ENCODE measurements at regions not wholly inside any gene's neighbourhood (a gene's known extent, or its start where the extent isn't known, plus 50 kb on each side); places are given as distances from the start of the nearest gene placed in this dataset.

DNA sequence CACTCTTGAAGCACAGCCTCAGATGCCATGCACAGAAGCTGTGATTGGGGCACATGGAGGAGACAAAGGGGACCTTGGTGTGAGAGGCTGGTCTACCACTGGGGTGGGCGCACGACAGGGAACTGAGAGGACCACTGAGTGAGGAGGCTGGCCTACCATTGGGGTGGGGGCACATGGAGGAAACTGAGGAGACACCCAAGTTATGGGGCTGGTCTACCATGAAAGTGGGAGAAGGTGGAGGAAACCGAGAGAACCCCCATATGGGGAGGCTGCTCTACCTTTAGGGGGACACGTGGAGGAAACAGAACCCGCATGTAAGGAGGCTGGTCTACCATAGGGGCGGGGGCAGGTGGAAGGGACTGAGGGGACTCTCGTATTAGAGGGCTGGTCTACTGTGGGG is 153.4 kb downstream of the FBLN2 start:
- H3K27me3 ChIP-seq = no peaks in the 10 kb centered on the region
- no peak for DNase-seq (ENCODE audit: low spot score in 2 of 2)
- intact Hi-C loops (cut with DNase I) = no loop called here
- no peak overlapping the region for H3K27ac ChIP-seq
- no peak overlapping the region for H3K4me3 ChIP-seq
- H3K9me3 ChIP-seq = no peaks in the 10 kb centered on the region
- H3K4me1 ChIP-seq = no peaks in the 10 kb centered on the region
- TF ChIP-seq, protein P1, sequence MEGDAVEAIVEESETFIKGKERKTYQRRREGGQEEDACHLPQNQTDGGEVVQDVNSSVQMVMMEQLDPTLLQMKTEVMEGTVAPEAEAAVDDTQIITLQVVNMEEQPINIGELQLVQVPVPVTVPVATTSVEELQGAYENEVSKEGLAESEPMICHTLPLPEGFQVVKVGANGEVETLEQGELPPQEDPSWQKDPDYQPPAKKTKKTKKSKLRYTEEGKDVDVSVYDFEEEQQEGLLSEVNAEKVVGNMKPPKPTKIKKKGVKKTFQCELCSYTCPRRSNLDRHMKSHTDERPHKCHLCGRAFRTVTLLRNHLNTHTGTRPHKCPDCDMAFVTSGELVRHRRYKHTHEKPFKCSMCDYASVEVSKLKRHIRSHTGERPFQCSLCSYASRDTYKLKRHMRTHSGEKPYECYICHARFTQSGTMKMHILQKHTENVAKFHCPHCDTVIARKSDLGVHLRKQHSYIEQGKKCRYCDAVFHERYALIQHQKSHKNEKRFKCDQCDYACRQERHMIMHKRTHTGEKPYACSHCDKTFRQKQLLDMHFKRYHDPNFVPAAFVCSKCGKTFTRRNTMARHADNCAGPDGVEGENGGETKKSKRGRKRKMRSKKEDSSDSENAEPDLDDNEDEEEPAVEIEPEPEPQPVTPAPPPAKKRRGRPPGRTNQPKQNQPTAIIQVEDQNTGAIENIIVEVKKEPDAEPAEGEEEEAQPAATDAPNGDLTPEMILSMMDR (IDR thresholded peaks at IDR 0.05) = no peak
- no peaks in the 10 kb centered on the region for H3K36me3 ChIP-seq

DNA sequence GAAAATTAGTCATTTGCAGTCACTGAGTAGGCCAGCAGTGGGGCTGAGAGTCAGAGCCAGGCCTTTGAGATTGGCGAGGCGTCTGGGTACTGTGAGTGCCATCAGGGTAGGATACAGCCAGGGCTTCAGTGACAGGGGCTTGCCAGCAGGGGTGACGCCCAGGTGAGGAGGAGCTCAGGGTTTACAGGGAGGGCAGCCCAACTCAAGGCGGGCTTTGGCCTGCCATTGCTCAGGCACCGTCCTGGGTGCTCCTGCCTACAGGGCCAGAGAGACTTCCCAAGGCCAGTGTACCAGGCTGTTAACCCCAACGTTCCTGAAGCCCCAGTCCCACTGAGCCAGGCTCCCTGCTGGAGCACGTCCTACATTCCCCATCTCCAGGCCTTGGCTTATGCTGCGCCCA is 152.0 kb downstream of the FBLN2 start:
- peak in 1 of 2 donors; percentile 51 for DNase-seq (ENCODE audit: low spot score in 2 of 2)
- TF ChIP-seq, protein P1 (IDR thresholded peaks at IDR 0.05) = no peak
- H3K4me3 ChIP-seq = no peak overlapping the region
- no peaks in the 10 kb centered on the region for H3K4me1 ChIP-seq
- H3K27me3 ChIP-seq = no peaks in the 10 kb centered on the region
- intact Hi-C loops (cut with DNase I) = no loop called here
- no peaks in the 10 kb centered on the region for H3K36me3 ChIP-seq
- H3K9me3 ChIP-seq = no peaks in the 10 kb centered on the region
- no peak overlapping the region for H3K27ac ChIP-seq

DNA sequence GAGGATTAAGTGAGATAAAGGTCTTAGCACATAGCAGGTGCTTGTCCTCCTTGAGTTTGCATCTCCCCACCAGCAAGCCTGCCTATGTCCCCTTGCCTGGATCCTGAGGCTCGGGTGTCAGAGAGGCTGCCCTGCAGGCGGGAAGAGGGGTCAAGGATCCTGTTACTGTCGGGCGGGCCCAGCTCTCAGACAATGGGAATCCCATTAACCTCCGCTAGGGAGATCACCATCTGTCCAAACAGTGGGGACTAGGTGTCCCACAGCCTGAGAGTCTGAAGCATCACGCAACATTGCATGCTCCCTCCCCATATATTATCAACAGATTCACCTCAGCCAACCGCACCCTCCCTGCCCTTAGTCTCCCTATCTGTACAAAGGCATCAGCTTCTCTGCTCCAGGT is 151.4 kb downstream of the FBLN2 start:
- TF ChIP-seq, protein P1 (IDR thresholded peaks at IDR 0.05) = no peak

DNA sequence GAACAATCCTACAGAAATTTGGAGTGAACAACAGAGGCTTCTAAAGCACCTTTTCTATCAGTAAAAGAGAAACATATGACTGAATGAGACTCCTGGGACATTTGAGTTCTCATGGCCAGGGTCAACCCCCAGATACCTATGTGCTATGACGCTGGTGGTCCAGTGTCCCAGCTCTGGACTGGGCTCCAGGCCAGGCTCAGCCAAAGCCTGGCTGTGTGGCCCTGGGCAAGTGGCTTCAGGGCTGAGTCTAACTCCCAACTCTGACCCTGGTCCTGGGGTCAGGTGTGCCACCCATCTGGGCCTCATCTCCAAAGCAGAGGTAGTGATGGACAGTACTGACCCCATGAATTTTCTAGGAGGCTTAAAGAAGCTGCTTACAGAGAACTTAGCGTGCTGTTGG is 147.8 kb downstream of the FBLN2 start:
- Histone ChIP-seq H3K9me3 (no peaks in the 10 kb centered on the region), H3K4me1 (no peaks in the 10 kb centered on the region), H3K27ac (no peak overlapping the region), H3K36me3 (no peaks in the 10 kb centered on the region), H3K4me3 (no peak overlapping the region), H3K27me3 (no peaks in the 10 kb centered on the region)
- TF ChIP-seq, protein P1 (IDR thresholded peaks at IDR 0.05) = no peak
- intact Hi-C loops (cut with DNase I) = no loop called here
- no peak for DNase-seq (ENCODE audit: low spot score in 2 of 2)

More for the DNA sequence above, 151.4 kb downstream of the FBLN2 start:
- intact Hi-C loops (cut with DNase I) = no loop called here
- Histone ChIP-seq H3K4me3 (no peak overlapping the region), H3K27me3 (no peaks in the 10 kb centered on the region), H3K9me3 (no peaks in the 10 kb centered on the region), H3K27ac (no peak overlapping the region), H3K4me1 (no peaks in the 10 kb centered on the region), H3K36me3 (no peaks in the 10 kb centered on the region)
- no peak for DNase-seq (ENCODE audit: low spot score in 2 of 2)

DNA sequence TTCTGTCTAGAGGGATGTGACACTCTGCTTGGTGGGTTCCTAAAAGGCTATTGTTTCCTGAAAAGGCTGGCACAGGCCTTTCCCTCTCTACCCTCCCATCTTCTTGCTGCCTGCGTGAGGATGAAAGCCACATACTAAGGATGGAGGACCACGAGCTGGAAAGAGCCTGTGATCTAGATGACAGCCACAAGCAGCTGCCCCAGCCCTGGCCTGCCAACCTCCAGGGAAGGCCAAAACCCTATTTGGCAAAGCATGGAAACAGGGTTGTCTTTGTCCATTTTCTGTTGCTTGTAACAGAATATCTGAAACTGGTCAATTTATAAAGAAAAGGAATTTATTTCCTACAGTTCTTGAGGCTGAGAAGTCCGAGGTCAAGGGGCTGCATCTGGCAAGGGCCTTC is 144.5 kb downstream of the FBLN2 start:
- DNase-seq (ENCODE audit: low spot score in 2 of 2) = no peak
- Histone ChIP-seq H3K4me3 (no peak overlapping the region), H3K4me1 (no peaks in the 10 kb centered on the region), H3K36me3 (no peaks in the 10 kb centered on the region), H3K27ac (no peak overlapping the region), H3K9me3 (no peaks in the 10 kb centered on the region), H3K27me3 (no peaks in the 10 kb centered on the region)
- intact Hi-C loops (cut with DNase I) = no loop called here
- TF ChIP-seq, protein P1 (IDR thresholded peaks at IDR 0.05) = no peak

DNA sequence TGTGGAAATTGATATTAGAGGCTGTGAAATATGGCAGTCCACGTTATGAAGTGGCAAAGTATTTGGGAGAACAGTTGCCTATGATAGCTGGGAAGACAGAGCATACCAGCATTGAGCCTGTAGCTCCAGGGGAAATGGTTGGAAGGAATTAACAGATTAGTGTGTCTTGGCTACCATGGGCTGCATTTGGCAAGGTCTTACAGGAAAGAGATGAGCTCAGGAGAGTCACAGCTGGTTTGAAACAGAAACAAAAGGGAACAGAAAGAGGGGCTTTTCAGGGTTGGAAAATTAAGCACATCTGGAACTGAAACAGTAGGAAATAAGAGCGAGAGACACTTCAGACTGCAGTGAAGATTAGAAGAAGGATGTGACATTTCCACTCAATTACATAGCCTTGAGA is 141.7 kb downstream of the FBLN2 start:
- H3K36me3 ChIP-seq = no peaks in the 10 kb centered on the region
- no peak for DNase-seq (ENCODE audit: low spot score in 2 of 2)
- no peak overlapping the region for H3K4me3 ChIP-seq
- no peaks in the 10 kb centered on the region for H3K4me1 ChIP-seq
- H3K27ac ChIP-seq = no peak overlapping the region
- H3K27me3 ChIP-seq = no peaks in the 10 kb centered on the region
- TF ChIP-seq, protein P1 (IDR thresholded peaks at IDR 0.05) = no peak
- intact Hi-C loops (cut with DNase I) = no loop called here
- no peaks in the 10 kb centered on the region for H3K9me3 ChIP-seq
